ENCODE measurements at regions not wholly inside any gene's neighbourhood (a gene's known extent, or its start where the extent isn't known, plus 50 kb on each side); places are given as distances from the start of the nearest gene placed in this dataset.
A peak's percentile ranks its signal among the peaks of the same experiment; 100 is the strongest.
"Not testable (repeated sequence)": the region's sequence is repeated elsewhere in the genome, so short reads cannot be mapped to it uniquely, and the experiment has no call there.

DNA sequence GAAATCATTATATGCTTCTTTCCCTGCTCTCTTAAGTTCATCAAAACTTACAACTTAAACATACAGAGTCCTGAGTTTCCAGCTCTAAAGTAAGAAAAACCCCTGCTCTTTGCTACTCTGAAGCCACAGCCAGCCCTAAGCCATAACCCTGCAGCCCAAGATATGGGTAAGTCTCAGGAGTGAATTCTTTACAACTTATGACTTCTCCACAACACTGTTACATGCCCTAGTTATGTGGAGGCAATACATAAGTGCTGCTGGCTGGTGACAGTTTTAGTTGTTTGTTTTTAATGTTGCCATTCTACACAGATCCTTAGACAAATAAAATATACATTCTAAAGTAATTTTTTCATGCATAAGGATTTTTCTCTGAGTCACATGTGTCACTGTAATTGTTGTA, 100.2 kb downstream of the FBXO8 start:
- DNase-seq (ENCODE audit: low read depth) = no peak

DNA sequence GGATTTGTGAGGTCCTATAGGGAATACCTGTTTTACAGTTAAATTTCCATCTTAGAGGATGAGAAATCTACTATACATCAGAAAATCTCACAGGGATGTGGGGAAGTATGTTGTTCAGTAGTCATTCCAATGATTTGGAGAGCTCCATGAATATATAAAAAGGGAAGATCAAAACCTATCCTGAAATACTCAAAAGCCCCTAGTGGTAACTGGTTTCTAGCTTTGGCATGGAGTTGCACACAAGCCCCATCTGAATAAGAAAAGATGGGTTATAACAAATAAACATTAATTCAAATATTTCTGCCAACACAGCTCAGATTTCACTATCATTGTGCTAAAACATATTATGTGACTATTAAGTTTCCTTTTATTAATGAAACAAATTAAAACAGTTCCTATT, 101.6 kb downstream of the FBXO8 start:
- DNase-seq (ENCODE audit: low read depth) = no peak

DNA sequence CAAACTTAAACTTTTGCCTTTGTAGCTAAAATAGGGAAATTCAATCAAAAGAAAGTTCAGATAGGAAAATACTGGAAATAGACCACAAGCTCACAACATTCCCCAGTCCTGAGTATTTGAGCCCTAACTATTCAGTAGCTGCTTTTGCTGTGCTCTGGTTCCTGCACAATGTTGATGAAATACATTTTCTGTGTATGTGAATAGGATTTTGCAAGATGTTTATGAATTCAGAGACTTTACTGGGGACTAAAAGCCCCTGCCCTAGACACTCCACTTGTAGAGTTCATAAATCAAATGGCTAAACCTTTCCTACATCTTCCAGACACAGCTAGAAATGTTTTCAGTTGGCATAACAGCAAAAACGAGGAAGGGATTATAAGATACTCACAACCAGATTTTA, 105.9 kb downstream of the FBXO8 start:
- no peak for DNase-seq (ENCODE audit: low read depth)

- DNase-seq (ENCODE audit: low read depth) = not testable (repeated sequence)
Measured at GRCh38 chr4:174175836-174176235, 107.6 kb downstream of the FBXO8 start.

DNA sequence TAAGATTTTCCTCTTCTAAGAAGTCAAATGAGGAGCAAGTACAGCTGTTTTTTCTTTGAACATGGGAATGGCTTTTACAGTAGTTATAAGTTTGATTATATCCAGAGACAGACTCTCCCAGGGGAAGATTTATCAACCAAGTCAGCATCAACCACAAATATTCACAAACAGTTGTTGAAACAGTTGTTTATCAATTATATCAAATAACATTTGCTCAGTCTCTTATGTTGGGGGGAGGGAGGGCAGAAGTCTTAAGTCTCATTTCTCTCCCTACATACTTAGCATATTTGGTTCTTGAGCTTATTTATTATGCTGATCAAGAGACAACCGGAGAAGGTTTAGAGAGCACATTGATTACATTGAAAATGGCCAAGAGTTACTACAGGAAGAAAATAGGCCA, 110.1 kb downstream of the FBXO8 start:
- peak; percentile 11 for DNase-seq (ENCODE audit: low read depth)

DNA sequence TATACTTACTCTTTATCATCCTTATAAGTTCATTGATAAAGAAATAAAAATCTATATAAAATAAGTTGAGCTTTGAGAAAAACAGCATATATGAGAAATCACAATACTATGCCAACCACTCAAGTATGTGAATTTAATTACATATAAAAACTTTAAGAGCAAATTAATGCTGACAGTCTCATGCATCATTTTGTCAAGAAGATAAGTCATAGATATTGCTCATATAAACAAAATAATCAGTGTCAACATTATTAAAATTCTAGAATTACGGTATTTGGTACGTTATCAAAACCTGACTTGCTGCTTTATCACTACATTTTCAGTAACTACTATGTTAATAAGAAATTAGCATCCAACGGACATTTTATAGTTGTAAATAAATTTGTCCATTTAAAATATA, 111.2 kb downstream of the FBXO8 start:
- DNase-seq (ENCODE audit: low read depth) = no peak

DNA sequence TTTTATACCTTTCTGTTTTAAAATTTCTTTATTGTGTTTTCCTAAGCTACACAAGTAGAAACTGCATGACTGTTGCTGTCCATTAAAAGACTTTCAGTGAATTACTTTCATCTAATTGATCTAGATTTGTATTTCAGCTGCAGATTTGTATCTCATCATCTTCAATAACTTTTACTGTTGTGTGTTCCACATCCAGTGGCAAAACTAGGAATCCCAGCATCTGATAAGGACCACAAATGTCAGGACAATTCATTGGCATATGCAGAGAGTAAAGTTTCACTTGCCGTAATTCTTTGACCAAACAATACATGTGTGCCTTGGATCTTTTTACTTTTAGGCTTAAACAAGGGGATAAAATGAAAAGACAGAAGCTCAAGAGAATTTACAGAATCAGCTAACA, 112.6 kb downstream of the FBXO8 start:
- no peak for DNase-seq (ENCODE audit: low read depth)

- DNase-seq (ENCODE audit: low read depth) = no peak
Measured at GRCh38 chr4:174170091-174170490, 113.4 kb downstream of the FBXO8 start.

- DNase-seq (ENCODE audit: low read depth) = peak; percentile 34
Measured at GRCh38 chr4:174157106-174157607, 126.3 kb downstream of the FBXO8 start.

GRCh38 chr4:174156239-174156826, 127.1 kb downstream of the FBXO8 start:
- peak; percentile 53 for DNase-seq (ENCODE audit: low read depth)

- peak; percentile 87 for DNase-seq (ENCODE audit: low read depth)
Measured at GRCh38 chr4:174154215-174154854, 129.1 kb downstream of the FBXO8 start.

DNA sequence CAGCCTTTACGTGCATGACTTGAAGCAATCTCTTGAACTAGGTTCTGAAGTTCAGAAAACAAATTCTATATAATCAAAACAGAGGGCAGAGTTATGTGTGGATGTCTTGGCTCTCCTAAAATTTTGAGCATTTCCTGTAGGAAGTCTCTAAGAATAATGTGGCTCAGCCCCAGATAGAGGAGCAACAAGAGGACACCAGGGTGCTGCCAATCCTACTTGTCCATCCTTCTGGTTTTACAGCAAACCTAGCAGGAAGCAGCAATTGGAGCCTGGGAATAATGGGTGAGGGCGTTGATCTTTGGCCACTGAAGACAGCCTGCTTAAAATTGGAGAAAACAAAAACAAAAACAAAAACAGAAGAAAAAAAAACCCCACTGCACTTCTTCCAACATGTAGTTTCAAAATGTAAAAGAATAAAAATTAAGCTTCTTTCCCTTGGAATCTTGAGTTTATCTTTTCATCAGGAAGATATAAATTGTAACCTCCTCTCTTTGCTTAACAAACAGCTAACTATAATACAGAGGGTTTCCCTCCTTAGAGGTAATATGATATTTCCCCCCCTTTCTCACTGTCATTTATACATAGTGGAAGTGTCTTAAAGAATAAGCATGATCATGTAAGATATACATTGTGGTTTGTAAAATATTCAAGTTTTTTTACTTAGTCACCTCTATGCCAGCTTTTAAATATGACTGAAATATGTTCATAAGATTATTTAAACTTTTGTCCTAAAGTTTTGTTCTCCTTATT, 130.6 kb downstream of the FBXO8 start:
- DNase-seq (ENCODE audit: low read depth) = peak; percentile 7

DNA sequence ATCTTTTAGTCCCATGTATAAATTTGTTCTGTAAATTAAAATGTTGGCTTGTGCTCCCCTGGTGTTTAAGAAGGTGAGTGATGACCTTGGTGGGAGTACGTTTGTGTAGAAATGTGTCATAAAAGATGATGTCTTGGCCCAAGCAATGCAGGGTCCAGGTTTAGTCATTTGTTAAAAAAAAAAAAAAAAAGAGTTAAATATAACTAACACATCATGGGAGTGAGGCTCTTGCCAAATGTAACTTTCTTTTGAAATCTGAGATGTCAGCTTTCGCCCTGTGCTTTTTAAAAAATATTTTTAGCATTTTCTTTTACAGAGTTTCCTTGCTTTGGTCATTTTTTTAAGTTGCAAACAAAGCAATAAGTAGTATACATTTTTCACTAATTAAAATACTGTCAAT, 135.6 kb downstream of the FBXO8 start:
- DNase-seq (ENCODE audit: low read depth) = no peak

GRCh38 chr4:174144106-174144505, 139.4 kb downstream of the FBXO8 start:
- DNase-seq (ENCODE audit: low read depth) = no peak

GRCh38 chr4:174141876-174142275, 141.6 kb downstream of the FBXO8 start:
- no peak for DNase-seq (ENCODE audit: low read depth)

DNA sequence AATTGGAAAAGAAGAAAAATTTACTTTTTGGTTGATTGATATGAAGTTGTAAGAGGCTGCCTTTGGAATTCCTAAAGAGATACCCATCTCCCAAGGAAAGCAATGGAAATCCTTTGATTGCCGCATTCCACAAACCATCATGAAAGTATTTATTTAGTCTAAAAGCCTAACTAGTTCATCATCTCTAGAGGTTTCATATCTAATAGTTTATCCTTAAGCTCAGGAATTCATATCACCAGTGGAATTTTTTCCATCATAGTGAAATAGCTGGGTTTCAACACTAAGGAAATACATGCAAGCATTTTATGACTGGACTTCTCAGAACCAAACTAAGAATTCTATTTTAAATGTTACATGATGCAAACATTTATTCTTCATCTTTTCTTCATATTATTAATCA, 144.9 kb downstream of the FBXO8 start:
- DNase-seq (ENCODE audit: low read depth) = no peak

- no peak for DNase-seq (ENCODE audit: low read depth)
Measured at GRCh38 chr4:174137698-174138097, 145.8 kb downstream of the FBXO8 start.

GRCh38 chr4:174135936-174136406, 147.5 kb downstream of the FBXO8 start:
- no peak for DNase-seq (ENCODE audit: low read depth)

DNA sequence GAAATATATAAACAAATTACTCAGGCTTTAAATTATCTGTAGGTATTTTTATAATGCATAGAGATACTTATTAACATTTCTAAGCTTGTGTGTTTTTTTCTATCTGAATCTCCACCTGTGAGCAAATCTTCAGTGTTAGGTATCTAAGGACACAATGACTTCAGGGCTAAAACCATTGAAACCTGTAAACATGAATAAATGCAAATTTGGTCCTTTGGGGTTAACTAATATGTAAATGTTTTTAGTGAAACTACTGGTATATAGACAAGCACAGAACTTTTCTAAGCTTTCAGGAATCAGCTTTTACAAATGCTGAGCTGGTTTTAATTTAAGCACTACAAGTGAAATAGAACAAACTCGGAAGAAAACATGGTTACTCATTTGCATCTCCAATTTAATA, 147.9 kb downstream of the FBXO8 start:
- no peak for DNase-seq (ENCODE audit: low read depth)

- no peak for DNase-seq (ENCODE audit: low read depth)
Measured at GRCh38 chr4:174134361-174134760, 149.1 kb downstream of the FBXO8 start.

DNA sequence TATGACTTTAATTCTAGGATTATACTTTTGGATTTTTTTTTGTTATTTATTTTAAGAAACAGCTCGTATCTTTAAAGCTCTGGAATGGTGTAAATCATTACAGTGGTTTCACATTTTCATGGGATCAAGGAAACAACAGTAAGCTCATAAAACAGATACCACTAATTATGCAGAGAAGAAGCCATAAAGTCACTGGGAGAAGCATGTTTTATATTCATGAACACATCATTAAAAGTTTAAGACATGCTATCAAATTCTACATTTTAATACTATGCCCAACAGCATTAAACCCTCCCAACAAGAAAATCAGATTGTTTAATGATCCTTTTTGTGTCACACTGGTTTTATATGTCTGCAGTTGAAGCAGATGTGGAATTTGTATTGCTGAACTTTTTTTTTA, 149.9 kb downstream of the FBXO8 start:
- no peak for DNase-seq (ENCODE audit: low read depth)

DNA sequence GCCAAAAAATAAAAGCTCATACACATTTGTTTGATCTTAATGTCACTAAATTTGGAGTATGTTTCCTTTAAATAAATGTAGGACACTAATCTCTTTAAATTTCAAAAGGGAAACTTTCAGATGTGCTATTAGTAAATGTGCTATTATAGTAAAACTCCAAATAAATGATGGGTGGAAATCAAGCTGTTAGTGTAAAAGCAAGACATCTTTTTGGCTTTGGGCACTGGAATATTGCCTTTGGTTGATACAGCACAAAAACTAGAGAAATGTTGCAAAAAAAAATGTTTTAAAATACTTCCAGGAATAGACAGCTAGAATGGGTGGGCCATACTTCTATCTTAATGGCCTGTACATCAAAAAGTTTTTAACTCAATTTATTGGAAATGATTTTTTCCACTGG, 151.6 kb downstream of the FBXO8 start:
- no peak for DNase-seq (ENCODE audit: low read depth)

DNA sequence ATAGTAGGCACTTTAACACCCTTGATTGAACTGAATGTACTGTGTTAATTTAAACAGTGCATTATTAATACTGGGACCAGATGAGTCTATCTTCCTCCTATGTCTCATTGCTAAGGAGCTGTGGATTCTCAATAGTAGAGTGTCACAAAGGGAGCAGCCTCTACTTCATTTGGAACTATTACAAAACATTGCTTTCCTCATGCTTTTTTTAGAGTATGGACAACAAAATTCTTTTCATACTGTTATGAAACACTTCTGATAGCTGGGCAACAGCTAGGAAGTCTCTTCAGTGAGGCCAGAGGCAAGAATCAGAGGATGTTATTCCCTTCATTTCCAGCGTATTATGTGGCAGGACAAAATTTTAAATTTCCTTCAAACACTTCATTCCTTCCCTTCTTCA, 160.8 kb downstream of the FBXO8 start:
- DNase-seq (ENCODE audit: low read depth) = peak; percentile 21
